ENCODE measurements at regions not wholly inside any gene's neighbourhood (a gene's known extent, or its start where the extent isn't known, plus 50 kb on each side); places are given as distances from the start of the nearest gene placed in this dataset.

DNA sequence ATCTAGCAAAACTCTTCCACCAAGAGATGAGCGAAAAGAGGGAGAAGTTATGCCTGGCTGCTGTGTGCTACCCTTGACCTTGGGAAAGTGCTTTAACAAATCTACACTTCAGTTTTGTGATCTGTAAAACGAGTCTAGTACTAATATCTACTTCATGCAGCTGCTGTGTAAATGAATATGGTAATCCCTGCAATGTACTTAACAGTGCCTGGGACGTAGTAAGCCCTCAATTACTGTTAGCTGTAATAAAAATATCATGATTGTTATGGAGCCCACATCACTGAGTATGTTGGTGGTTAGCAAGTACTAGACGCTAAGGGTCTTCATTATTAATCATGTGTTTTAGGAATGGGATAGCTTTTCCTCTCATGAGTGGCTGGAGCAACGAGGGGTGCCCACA is 80.5 kb downstream of the LYZL1 start:
- TF ChIP-seq, protein P1, sequence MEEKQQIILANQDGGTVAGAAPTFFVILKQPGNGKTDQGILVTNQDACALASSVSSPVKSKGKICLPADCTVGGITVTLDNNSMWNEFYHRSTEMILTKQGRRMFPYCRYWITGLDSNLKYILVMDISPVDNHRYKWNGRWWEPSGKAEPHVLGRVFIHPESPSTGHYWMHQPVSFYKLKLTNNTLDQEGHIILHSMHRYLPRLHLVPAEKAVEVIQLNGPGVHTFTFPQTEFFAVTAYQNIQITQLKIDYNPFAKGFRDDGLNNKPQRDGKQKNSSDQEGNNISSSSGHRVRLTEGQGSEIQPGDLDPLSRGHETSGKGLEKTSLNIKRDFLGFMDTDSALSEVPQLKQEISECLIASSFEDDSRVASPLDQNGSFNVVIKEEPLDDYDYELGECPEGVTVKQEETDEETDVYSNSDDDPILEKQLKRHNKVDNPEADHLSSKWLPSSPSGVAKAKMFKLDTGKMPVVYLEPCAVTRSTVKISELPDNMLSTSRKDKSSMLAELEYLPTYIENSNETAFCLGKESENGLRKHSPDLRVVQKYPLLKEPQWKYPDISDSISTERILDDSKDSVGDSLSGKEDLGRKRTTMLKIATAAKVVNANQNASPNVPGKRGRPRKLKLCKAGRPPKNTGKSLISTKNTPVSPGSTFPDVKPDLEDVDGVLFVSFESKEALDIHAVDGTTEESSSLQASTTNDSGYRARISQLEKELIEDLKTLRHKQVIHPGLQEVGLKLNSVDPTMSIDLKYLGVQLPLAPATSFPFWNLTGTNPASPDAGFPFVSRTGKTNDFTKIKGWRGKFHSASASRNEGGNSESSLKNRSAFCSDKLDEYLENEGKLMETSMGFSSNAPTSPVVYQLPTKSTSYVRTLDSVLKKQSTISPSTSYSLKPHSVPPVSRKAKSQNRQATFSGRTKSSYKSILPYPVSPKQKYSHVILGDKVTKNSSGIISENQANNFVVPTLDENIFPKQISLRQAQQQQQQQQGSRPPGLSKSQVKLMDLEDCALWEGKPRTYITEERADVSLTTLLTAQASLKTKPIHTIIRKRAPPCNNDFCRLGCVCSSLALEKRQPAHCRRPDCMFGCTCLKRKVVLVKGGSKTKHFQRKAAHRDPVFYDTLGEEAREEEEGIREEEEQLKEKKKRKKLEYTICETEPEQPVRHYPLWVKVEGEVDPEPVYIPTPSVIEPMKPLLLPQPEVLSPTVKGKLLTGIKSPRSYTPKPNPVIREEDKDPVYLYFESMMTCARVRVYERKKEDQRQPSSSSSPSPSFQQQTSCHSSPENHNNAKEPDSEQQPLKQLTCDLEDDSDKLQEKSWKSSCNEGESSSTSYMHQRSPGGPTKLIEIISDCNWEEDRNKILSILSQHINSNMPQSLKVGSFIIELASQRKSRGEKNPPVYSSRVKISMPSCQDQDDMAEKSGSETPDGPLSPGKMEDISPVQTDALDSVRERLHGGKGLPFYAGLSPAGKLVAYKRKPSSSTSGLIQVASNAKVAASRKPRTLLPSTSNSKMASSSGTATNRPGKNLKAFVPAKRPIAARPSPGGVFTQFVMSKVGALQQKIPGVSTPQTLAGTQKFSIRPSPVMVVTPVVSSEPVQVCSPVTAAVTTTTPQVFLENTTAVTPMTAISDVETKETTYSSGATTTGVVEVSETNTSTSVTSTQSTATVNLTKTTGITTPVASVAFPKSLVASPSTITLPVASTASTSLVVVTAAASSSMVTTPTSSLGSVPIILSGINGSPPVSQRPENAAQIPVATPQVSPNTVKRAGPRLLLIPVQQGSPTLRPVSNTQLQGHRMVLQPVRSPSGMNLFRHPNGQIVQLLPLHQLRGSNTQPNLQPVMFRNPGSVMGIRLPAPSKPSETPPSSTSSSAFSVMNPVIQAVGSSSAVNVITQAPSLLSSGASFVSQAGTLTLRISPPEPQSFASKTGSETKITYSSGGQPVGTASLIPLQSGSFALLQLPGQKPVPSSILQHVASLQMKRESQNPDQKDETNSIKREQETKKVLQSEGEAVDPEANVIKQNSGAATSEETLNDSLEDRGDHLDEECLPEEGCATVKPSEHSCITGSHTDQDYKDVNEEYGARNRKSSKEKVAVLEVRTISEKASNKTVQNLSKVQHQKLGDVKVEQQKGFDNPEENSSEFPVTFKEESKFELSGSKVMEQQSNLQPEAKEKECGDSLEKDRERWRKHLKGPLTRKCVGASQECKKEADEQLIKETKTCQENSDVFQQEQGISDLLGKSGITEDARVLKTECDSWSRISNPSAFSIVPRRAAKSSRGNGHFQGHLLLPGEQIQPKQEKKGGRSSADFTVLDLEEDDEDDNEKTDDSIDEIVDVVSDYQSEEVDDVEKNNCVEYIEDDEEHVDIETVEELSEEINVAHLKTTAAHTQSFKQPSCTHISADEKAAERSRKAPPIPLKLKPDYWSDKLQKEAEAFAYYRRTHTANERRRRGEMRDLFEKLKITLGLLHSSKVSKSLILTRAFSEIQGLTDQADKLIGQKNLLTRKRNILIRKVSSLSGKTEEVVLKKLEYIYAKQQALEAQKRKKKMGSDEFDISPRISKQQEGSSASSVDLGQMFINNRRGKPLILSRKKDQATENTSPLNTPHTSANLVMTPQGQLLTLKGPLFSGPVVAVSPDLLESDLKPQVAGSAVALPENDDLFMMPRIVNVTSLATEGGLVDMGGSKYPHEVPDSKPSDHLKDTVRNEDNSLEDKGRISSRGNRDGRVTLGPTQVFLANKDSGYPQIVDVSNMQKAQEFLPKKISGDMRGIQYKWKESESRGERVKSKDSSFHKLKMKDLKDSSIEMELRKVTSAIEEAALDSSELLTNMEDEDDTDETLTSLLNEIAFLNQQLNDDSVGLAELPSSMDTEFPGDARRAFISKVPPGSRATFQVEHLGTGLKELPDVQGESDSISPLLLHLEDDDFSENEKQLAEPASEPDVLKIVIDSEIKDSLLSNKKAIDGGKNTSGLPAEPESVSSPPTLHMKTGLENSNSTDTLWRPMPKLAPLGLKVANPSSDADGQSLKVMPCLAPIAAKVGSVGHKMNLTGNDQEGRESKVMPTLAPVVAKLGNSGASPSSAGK (IDR thresholded peaks at IDR 0.05) = no peak
- TF ChIP-seq, protein P2, sequence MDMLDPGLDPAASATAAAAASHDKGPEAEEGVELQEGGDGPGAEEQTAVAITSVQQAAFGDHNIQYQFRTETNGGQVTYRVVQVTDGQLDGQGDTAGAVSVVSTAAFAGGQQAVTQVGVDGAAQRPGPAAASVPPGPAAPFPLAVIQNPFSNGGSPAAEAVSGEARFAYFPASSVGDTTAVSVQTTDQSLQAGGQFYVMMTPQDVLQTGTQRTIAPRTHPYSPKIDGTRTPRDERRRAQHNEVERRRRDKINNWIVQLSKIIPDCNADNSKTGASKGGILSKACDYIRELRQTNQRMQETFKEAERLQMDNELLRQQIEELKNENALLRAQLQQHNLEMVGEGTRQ (CRISPR knock-in tag; IDR thresholded peaks at IDR 0.05) = no peak
- TF ChIP-seq NCOA4 (IDR thresholded peaks at IDR 0.05; ENCODE audit: partially characterized antibody) (no peak), BCL6 (CRISPR knock-in tag; IDR thresholded peaks at IDR 0.05) (no peak)
- Histone ChIP-seq H4K20me1 (replicated peaks; ENCODE audit: control insufficient read depth, insufficient read depth, low read length) (no peaks in the 10 kb centered on the region), H3K27me3 (ENCODE audit: control insufficient read depth in 2 of 2, insufficient read depth in 2 of 2, low read length in 2 of 2) (peaks cover 10 to 17% of the 10 kb centered on the region in 2 experiments; a peak in 4 of 5 replicates), H3K4me1 (replicated peaks in 1 of 2; ENCODE audit: control insufficient read depth in 2 of 2, insufficient read depth in 2 of 2, low read length in 2 of 2) (peaks cover 0 to 3% of the 10 kb centered on the region in 2 experiments; a peak in 1 of 5 replicates), H3K4me2 (ENCODE audit: insufficient read depth, low read length) (no peak overlapping the region), H3K36me3 (ENCODE audit: control insufficient read depth, insufficient read depth, low read length) (no peaks in the 10 kb centered on the region), H3K4me3 (no peak overlapping the region), H3K9me3 (replicated peaks; ENCODE audit: control insufficient read depth, insufficient read depth, low read depth, low read length) (no peaks in the 10 kb centered on the region), H3K9me1 (ENCODE audit: control insufficient read depth, insufficient read depth, low read length) (no peaks in the 10 kb centered on the region), H3K27ac (ENCODE audit: extremely low read depth, low read depth, low read length) (no peak overlapping the region), H3K9ac (ENCODE audit: insufficient read depth in 1 of 2, low read depth in 2 of 2, low read length in 2 of 2) (no peak overlapping the region), H2AFZ (ENCODE audit: low read depth, low read length) (no peak overlapping the region), H3K79me2 (ENCODE audit: control insufficient read depth, insufficient read depth, low read length) (no peaks in the 10 kb centered on the region)
- BruUV-seq (replicated peaks) = no TSS peak
- intact Hi-C loops (cut with micrococcal nuclease) = no loop called here
- DNase-seq (ENCODE audit: extremely low read depth in 1 of 4, low spot score in 3 of 4) (no peak), ATAC-seq (no peak), FAIRE-seq (no peak)
- ChIA-PET CTCF (ENCODE audit: low intra/inter-chr PET ratio) (no interaction called here), POLR2A (interaction anchor here (0.7 kb wide), 1 partner anchor 333 kb away, joined by 3 read pairs; no protein-coding TSS in a partner anchor)
- in situ Hi-C loops (cut with MboI) = no loop called here
- WGBS (ENCODE audit: insufficient coverage, low coverage, missing lambda C conversion rate) = 1% methylated on average over 5 of the region's 5 CpGs
